ENCODE measurements at regions not wholly inside any gene's neighbourhood (a gene's known extent, or its start where the extent isn't known, plus 50 kb on each side); places are given as distances from the start of the nearest gene placed in this dataset.

GRCh38 chr10:131636841-131637724, 263.7 kb upstream of the PPP2R2D start:
- Mint-ChIP-seq H3K27ac (ENCODE audit: unreplicated experiment) (no peak overlapping the region), H3K4me3 (ENCODE audit: unreplicated experiment) (no peak overlapping the region), H3K9me3 (ENCODE audit: unreplicated experiment) (peaks cover 10% of the 10 kb centered on the region), H3K36me3 (ENCODE audit: insufficient read depth, unreplicated experiment) (no peaks in the 10 kb centered on the region), H3K27me3 (ENCODE audit: insufficient read depth, unreplicated experiment) (no peaks in the 10 kb centered on the region), H3K4me1 (ENCODE audit: low read depth, unreplicated experiment) (peaks cover 6% of the 10 kb centered on the region)
- no peak for DNase-seq
- Histone ChIP-seq H3K9me3 (peaks cover 4% of the 10 kb centered on the region; the same call in 1 of the 2 replicates), H3K36me3 (ENCODE audit: control insufficient read depth, insufficient read depth, low read length) (no peaks in the 10 kb centered on the region), H3K4me3 (ENCODE audit: low read depth, low read length) (no peak overlapping the region), H3K27me3 (replicated peaks; ENCODE audit: control insufficient read depth, insufficient read depth, low read length) (no peaks in the 10 kb centered on the region), H3K4me1 (peaks cover 10% of the 10 kb centered on the region)
- ChIA-PET CTCF (no interaction called here), POLR2A (no interaction called here)
- no peak for TF ChIP-seq CTCF (IDR thresholded peaks at IDR 0.05; ENCODE audit: insufficient read depth in 1 of 2, low read depth in 1 of 2, low read length in 1 of 2, severe bottlenecking in 1 of 2, unreplicated experiment in 1 of 2)
- intact Hi-C loops (cut with micrococcal nuclease; ENCODE audit: unreplicated experiment), result no loop called here
- BruUV-seq (replicated peaks), result no TSS peak

GRCh38 chr10:131638049-131638879, 262.5 kb upstream of the PPP2R2D start:
- H3K4me1 Mint-ChIP-seq (ENCODE audit: low read depth, unreplicated experiment), result peaks cover 6% of the 10 kb centered on the region
- no peak overlapping the region for H3K4me3 Mint-ChIP-seq (ENCODE audit: unreplicated experiment)
- H3K27me3 Mint-ChIP-seq (ENCODE audit: insufficient read depth, unreplicated experiment), result no peaks in the 10 kb centered on the region
- Histone ChIP-seq H3K36me3 (ENCODE audit: control insufficient read depth, insufficient read depth, low read length) (no peaks in the 10 kb centered on the region), H3K4me3 (ENCODE audit: low read depth, low read length) (no peak overlapping the region), H3K27me3 (replicated peaks; ENCODE audit: control insufficient read depth, insufficient read depth, low read length) (no peaks in the 10 kb centered on the region), H3K9me3 (peaks cover 4% of the 10 kb centered on the region; the same call in 1 of the 2 replicates), H3K4me1 (peaks cover 10% of the 10 kb centered on the region)
- BruUV-seq (replicated peaks), result no TSS peak
- no peak for TF ChIP-seq CTCF (IDR thresholded peaks at IDR 0.05; ENCODE audit: insufficient read depth in 1 of 2, low read depth in 1 of 2, low read length in 1 of 2, severe bottlenecking in 1 of 2, unreplicated experiment in 1 of 2)
- POLR2A ChIA-PET, result no interaction called here
- DNase-seq, result no peak
- H3K9me3 Mint-ChIP-seq (ENCODE audit: unreplicated experiment), result peaks cover 10% of the 10 kb centered on the region
- CTCF ChIA-PET, result no interaction called here
- intact Hi-C loops (cut with micrococcal nuclease; ENCODE audit: unreplicated experiment), result no loop called here
- H3K27ac Mint-ChIP-seq (ENCODE audit: unreplicated experiment), result no peak overlapping the region
- H3K36me3 Mint-ChIP-seq (ENCODE audit: insufficient read depth, unreplicated experiment), result no peaks in the 10 kb centered on the region

DNA sequence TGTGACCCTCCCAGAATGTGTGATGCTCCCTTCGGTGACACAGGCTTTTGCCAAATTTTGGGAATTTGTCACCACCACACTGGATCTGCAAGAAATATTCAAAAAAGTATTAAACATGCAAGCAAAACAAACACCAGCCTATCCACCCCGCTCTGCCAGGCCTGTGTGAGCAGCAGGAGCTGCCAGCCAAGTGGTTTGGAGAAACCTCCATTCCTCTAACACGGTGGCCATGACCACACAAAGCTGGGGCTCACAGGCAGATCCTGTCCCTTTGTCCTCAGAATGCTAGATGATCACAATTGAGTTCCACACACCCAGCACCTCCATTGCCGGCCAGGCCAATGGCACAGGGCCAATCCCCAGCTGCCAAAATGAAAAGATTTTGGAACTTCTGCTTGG, 261.9 kb upstream of the PPP2R2D start:
- POLR2A ChIA-PET, result no interaction called here
- Mint-ChIP-seq H3K36me3 (ENCODE audit: insufficient read depth, unreplicated experiment) (no peaks in the 10 kb centered on the region), H3K27me3 (ENCODE audit: insufficient read depth, unreplicated experiment) (no peaks in the 10 kb centered on the region), H3K9me3 (ENCODE audit: unreplicated experiment) (peaks cover 9% of the 10 kb centered on the region), H3K27ac (ENCODE audit: unreplicated experiment) (no peak overlapping the region), H3K4me1 (ENCODE audit: low read depth, unreplicated experiment) (peaks cover 6% of the 10 kb centered on the region), H3K4me3 (ENCODE audit: unreplicated experiment) (no peak overlapping the region)
- H3K36me3 ChIP-seq (ENCODE audit: control insufficient read depth, insufficient read depth, low read length), result no peaks in the 10 kb centered on the region
- H3K9me3 ChIP-seq, result peaks cover 4% of the 10 kb centered on the region; the same call in 1 of the 2 replicates
- DNase-seq, result no peak
- no peak for TF ChIP-seq CTCF (IDR thresholded peaks at IDR 0.05; ENCODE audit: insufficient read depth in 1 of 2, low read depth in 1 of 2, low read length in 1 of 2, severe bottlenecking in 1 of 2, unreplicated experiment in 1 of 2)
- no TSS peak for BruUV-seq (replicated peaks)
- no peaks in the 10 kb centered on the region for H3K27me3 ChIP-seq (replicated peaks; ENCODE audit: control insufficient read depth, insufficient read depth, low read length)
- H3K4me3 ChIP-seq (ENCODE audit: low read depth, low read length), result no peak overlapping the region
- CTCF ChIA-PET, result no interaction called here
- intact Hi-C loops (cut with micrococcal nuclease; ENCODE audit: unreplicated experiment), result no loop called here
- peaks cover 10% of the 10 kb centered on the region for H3K4me1 ChIP-seq

Data from Caco-2 (cell line).